ENCODE measurements at regions not wholly inside any gene's neighbourhood (a gene's known extent, or its start where the extent isn't known, plus 50 kb on each side); places are given as distances from the start of the nearest gene placed in this dataset.

DNA sequence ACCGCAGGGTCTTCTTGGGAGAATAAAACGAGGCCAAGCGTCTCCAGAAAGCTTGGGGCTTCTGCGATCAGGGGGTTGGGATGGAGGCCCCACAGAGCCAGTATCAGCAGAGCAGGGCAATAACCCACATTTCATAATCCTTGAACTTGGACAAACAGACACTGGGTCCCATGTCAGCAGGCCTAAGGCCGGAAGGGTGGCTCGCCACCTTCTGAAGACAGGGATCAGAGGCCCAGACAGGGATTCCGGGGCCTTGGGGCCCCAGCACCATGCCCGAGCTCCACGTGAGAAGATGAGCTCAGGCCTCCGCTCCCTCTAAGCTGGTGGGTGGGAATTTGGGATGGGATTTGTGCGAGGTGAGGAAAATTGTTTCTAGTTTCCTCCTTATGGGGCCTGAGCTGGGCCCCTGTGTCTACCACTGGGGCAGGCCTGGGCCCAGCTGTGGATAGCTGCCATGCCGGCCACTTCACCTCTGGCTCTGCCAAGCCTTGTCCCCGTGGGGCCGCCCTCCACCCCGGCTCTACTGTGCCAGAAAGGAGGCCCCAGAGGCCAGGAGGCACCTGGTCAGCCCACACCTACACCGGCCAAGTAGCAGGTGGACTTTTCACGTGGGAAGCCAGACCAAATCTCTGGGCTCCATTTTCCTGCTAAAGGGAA, 67.2 kb upstream of the DLK1 start:
- DNase-seq (ENCODE audit: low read depth) = no peak

DNA sequence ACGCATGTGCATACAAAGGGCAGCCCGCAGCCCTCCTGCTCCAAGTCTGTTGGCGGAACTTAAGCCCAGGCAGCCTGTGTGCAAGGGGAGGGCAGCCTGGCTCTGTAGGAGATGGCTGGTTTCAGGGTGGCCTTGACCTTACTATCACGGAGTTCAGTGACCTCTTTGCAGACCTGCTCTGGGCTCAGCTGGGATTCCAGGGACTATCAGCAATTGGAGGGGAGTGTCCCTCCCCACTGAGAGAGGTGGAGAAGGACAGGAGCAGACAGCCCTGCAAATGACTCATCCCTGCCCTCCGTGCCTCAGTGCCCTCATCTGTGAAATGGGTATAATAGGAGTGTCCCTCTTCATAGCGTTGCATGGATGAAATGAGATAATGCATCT, 66.2 kb upstream of the DLK1 start:
- no peak for DNase-seq (ENCODE audit: low read depth)

DNA sequence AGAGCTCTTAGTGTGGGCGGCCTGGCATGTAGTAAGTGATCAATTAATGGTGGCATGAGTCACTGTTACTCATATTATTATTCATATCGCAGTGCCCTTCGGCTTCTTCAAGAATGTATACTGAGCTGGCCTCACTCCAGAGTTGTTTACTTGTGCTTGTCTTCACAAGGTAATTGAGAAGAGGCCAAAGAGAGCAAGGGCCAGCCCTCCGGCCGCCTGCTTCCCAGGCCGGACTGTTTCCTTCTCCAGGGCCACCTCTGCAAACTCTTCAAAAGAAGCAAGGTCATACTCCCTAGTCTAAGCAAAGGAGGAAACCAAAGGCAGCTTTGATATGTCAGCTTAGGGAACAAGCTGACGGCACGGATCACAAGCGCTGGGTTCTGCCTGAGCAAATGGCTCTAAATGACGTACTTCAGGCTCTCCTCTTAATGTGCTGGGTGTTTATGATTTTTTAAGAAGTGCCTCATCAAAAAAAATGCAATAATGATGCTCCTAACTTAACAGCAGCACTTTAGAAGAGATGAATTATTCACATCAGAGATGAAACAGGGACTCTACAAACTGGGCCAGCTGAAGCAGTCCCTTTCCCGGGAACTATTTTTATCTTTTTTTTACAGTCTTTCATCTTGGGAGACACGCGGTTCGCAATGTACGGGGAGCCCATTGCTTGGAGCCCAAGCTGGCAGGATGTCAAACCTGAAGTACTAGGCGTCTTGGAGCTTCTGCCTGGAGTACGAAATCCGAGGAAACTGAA, 65.6 kb upstream of the DLK1 start:
- DNase-seq (ENCODE audit: low read depth) = no peak

- peak; percentile 21 for DNase-seq (ENCODE audit: low read depth)
Measured at GRCh38 chr14:100662879-100663760, 63.6 kb upstream of the DLK1 start.

- DNase-seq (ENCODE audit: low read depth) = no peak
Measured at GRCh38 chr14:100663761-100664052, 63.0 kb upstream of the DLK1 start.

- DNase-seq (ENCODE audit: low read depth) = no peak
Measured at GRCh38 chr14:100664231-100664630, 62.5 kb upstream of the DLK1 start.

DNA sequence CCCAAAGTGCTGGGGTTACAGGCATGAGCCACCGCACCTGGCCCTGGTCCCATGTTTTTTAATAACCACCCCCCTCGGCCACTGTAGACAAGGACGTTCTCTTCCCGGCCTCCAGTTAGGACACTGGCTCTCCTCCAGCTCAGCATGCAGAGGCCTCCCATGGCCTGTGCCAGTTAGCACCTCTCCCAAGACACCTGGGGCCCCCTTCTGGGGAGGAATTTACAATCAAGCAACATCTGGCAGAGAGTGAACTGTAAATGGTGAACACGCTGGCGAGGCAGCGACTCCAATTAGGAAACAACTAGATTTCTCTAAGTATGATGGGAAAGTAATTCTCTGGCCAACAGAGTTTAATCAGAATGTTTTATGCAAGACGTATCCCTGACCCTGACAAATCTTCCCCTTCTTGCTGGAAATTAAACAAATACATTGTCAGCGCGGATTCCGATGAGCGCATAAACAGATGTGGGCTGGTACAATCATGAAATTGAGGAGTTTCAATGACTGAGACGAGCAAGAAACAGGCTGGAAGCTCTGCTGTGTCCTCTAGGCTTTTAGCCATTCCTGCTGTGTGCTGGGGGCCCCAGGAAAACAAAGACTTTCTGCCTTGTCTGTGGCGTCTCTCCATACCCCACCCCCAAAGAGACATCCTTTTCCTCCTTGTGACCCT, 61.7 kb upstream of the DLK1 start:
- DNase-seq (ENCODE audit: low read depth) = no peak

DNA sequence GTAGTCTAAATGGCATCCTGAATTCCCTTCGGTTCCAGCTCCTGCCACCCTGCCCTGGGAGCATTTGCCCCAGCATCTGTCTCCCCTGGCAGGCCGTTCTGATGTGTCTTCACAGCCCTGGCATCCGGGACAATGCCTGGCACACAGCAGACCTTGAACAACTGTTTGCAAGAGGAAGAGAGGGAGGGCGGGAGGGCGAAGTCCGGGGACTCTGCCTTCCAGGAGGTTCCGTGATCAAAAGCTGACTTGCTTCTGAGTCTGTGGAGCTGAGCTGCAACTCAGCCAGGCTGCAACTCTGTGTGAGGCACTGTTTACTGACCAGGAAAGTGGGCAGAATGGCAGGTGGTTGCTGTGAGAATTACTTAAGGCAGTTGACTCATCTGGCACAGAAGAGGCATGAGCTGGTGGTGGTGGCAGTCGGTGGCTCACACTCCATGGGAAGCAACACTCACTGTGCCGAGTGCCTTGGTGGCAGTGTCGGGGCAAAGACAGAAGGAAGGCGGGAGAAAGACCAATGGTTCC, 61.1 kb upstream of the DLK1 start:
- no peak for DNase-seq (ENCODE audit: low read depth)

- DNase-seq (ENCODE audit: low read depth) = no peak
Measured at GRCh38 chr14:100666403-100666802, 60.3 kb upstream of the DLK1 start.

GRCh38 chr14:100666851-100667250, 59.8 kb upstream of the DLK1 start:
- DNase-seq (ENCODE audit: low read depth) = no peak

DNA sequence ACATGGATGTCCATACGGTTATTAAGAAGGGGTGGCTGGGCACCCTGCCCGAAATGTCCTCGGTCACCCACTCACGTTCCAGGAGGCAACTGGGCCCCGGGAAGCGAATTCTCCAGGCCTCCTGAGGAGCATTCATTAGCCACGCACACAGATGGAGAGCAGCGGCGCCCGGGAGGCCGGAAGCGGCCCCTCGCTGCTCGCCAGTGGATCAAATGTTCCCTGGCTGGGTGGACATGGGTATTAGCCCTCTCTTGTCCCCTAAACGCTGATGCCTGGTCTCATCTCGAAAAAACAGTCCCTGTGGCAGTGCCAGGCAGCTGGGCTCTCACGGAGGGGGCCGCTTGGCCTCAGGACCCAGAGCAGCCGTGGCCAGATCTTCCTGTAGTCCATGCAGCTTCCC, 59.0 kb upstream of the DLK1 start:
- DNase-seq (ENCODE audit: low read depth) = no peak

DNA sequence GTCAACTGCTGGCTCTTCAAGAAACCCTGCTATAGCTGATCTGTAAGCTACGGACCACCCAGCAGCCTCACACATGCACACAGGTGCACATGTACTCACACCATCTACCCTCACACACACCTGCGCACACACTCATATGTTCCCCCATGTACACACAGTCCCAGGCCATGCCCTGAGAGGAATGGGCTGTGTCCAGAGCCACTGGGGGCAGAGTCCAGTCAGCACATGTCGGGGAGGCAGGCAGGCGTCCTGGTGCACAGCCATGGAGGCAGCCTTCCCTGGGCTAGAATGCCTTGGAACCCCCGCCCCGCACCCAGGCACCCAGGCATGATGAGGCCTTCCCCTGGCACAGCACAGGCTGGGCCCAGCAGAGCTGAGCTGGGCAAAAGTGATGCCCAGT, 58.3 kb upstream of the DLK1 start:
- no peak for DNase-seq (ENCODE audit: low read depth)

DNA sequence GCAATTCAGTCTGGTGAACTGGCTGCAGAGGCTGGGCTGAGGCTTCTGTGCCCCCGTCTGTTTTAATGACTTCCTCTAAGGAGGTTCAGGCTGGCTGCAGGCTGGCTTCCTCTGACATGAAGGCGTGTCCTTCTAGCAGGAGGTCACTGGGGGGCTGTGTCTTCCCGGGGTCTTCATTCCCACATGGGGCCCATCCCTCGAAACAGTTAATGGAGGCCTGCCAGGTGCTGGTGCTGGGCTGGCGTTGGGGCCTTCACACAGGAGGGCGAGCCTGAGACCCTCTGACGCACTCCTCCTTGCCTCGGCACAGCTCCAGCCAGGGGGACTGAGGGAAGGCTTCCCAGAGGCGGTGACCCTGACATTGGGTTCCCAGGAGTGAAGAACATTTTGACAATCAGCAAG, 57.7 kb upstream of the DLK1 start:
- DNase-seq (ENCODE audit: low read depth) = no peak

GRCh38 chr14:100669468-100669867, 57.2 kb upstream of the DLK1 start:
- DNase-seq (ENCODE audit: low read depth) = no peak

DNA sequence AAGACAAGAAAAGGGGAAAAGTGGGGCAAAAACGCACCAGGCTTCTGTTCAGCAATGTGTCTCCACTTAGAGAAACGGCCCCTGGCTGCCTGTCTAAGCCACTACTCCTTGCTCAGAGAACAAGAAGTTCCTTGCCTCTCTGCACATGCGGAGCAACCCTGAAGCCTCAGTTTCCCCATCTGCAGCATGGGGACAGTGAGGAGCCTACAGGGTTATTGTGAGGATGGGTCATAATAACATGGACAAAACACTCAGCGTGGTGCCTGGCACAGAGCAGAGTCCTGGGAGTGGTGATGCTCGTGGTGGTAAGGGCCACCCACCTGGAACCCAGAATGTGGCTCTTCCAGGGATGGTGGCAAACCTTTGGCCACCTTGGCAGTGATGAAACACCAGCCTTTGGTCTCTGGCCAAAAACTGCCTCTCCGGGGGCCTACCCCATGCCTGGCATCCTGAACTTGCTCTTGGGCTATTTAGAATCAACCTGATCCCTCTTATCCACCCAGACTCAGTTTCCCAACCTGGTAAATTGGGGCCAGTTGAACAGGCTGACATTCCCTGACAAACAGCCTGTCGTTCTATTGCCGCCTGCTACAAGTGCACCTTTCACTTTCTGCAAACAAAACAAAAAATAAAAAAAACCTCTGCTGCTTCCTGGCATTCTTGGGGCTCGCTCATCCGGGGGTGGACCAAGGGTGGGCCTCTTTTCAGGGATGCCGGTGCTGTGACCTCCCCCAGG, 56.5 kb upstream of the DLK1 start:
- no peak for DNase-seq (ENCODE audit: low read depth)

GRCh38 chr14:100670753-100671049, 56.0 kb upstream of the DLK1 start:
- DNase-seq (ENCODE audit: low read depth) = no peak

DNA sequence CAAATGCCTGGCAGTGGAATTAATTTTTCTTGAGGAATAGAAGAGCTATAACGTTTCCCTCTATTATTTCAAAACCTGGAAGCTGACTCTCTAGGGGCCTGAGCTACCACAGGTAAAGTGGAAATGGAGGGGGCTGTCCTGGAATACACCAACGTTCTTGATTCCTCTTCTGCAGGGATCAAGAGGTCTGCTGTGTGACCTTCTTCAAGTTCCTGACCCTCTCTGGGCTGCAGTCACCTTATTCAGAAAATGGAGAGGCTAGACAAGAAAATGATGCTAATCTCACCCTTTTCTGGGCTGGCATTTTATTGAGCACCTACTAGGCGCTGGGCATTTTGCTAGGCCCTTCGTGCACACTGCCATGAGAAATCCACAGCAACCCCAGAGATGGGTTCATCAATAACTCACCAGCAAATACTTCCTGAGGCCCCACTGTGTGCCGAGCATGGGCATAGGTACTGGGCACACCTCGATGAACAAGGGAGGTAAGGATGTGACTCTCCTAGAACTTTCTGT, 55.2 kb upstream of the DLK1 start:
- no peak for DNase-seq (ENCODE audit: low read depth)

DNA sequence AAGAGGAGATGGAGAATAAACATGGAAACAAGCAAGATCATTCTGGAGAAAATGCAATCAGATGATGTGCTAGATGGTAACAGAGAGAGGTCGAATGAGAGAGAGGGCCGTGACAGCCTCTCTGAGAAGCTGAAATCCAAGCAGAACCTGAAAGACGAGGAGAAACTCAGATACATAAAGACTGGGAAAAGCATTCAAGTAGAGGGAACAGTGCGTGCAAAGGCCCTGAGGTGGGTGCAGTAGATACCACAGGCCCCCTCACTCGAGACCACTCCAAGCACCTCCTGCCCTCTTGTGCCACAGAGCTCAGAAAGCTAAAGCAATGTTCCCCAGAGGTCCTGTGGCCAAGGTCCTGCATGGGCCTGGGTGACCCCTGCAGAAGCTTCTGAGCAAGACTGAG, 54.8 kb upstream of the DLK1 start:
- DNase-seq (ENCODE audit: low read depth) = no peak

GRCh38 chr14:100673085-100673806, 53.4 kb upstream of the DLK1 start:
- DNase-seq (ENCODE audit: low read depth) = no peak

GRCh38 chr14:100673807-100674154, 52.9 kb upstream of the DLK1 start:
- no peak for DNase-seq (ENCODE audit: low read depth)

GRCh38 chr14:100674428-100674827, 52.3 kb upstream of the DLK1 start:
- no peak for DNase-seq (ENCODE audit: low read depth)

Measured in T-helper 22 cell (primary cell).